Activated T-helper 17 cell treated with anti-CD3 and anti-CD28 coated beads, Interleukin-2, amount 50 U/mL, for 72 hours (primary cell): ENCODE measurements at regions not wholly inside any gene's neighbourhood (a gene's known extent, or its start where the extent isn't known, plus 50 kb on each side); places are given as distances from the start of the nearest gene placed in this dataset.

Experiments used
- ATAC-seq: fragments of 150-1000 bp; cut with Tn5 transposase; replicated peaks from 2 replicates; pipeline ENCODE4 v1.10.0; 2021; ENCODE audit warnings: mild to moderate bottlenecking, moderate library complexity
- H3K27ac Mint-ChIP-seq: one replicate; pipeline ENCODE4 v1.8.0; 2022; ENCODE audit warnings: mixed read lengths
- H3K27me3 Mint-ChIP-seq: one replicate; pipeline ENCODE4 v1.8.0; 2022; ENCODE audit warnings: mixed read lengths
- H3K36me3 Mint-ChIP-seq: one replicate; pipeline ENCODE4 v1.8.0; 2022; ENCODE audit warnings: low read depth, mild to moderate bottlenecking, mixed read lengths
- H3K4me1 Mint-ChIP-seq: one replicate; pipeline ENCODE4 v1.8.0; 2022; ENCODE audit warnings: mixed read lengths
- H3K4me3 Mint-ChIP-seq: one replicate; pipeline ENCODE4 v1.8.0; 2022; ENCODE audit warnings: mild to moderate bottlenecking, mixed read lengths
- H3K9me3 Mint-ChIP-seq: one replicate; pipeline ENCODE4 v1.8.0; 2022; ENCODE audit warnings: mixed read lengths

- no peak overlapping the region for H3K27ac Mint-ChIP-seq
- H3K9me3 Mint-ChIP-seq, result peaks cover 15% of the 10 kb centered on the region
- H3K4me1 Mint-ChIP-seq, result no peaks in the 10 kb centered on the region
- no peak overlapping the region for H3K4me3 Mint-ChIP-seq
- ATAC-seq, result no peak
- no peaks in the 10 kb centered on the region for H3K27me3 Mint-ChIP-seq
- no peaks in the 10 kb centered on the region for H3K36me3 Mint-ChIP-seq
Measured at GRCh38 chr2:19156646-19157045, 201.8 kb downstream of the OSR1 start.

GRCh38 chr2:19150726-19151125 is 207.7 kb downstream of the OSR1 start:
- H3K4me3 Mint-ChIP-seq, result no peak overlapping the region
- no peaks in the 10 kb centered on the region for H3K36me3 Mint-ChIP-seq
- no peaks in the 10 kb centered on the region for H3K4me1 Mint-ChIP-seq
- H3K27ac Mint-ChIP-seq, result no peak overlapping the region
- H3K27me3 Mint-ChIP-seq, result no peaks in the 10 kb centered on the region
- ATAC-seq, result no peak
- peaks cover 15% of the 10 kb centered on the region for H3K9me3 Mint-ChIP-seq

- Mint-ChIP-seq H3K27me3 (no peaks in the 10 kb centered on the region), H3K4me1 (no peaks in the 10 kb centered on the region), H3K4me3 (no peak overlapping the region), H3K36me3 (no peaks in the 10 kb centered on the region), H3K27ac (no peak overlapping the region), H3K9me3 (peaks cover 12% of the 10 kb centered on the region)
- ATAC-seq, result no peak
Measured at GRCh38 chr2:19146867-19147266, 211.6 kb downstream of the OSR1 start.

GRCh38 chr2:19141234-19142004 is 217.0 kb downstream of the OSR1 start:
- no peaks in the 10 kb centered on the region for H3K4me1 Mint-ChIP-seq
- no peak overlapping the region for H3K27ac Mint-ChIP-seq
- no peak for ATAC-seq
- H3K36me3 Mint-ChIP-seq, result no peaks in the 10 kb centered on the region
- no peaks in the 10 kb centered on the region for H3K27me3 Mint-ChIP-seq
- H3K9me3 Mint-ChIP-seq, result no peaks in the 10 kb centered on the region
- no peak overlapping the region for H3K4me3 Mint-ChIP-seq

- Mint-ChIP-seq H3K4me3 (no peak overlapping the region), H3K36me3 (no peaks in the 10 kb centered on the region), H3K27me3 (no peaks in the 10 kb centered on the region), H3K4me1 (no peaks in the 10 kb centered on the region), H3K9me3 (no peaks in the 10 kb centered on the region), H3K27ac (no peak overlapping the region)
- no peak for ATAC-seq
Measured at GRCh38 chr2:19140463-19141208, 217.8 kb downstream of the OSR1 start.

GRCh38 chr2:19139386-19139785 is 219.0 kb downstream of the OSR1 start:
- no peaks in the 10 kb centered on the region for H3K9me3 Mint-ChIP-seq
- no peak for ATAC-seq
- no peaks in the 10 kb centered on the region for H3K36me3 Mint-ChIP-seq
- H3K27ac Mint-ChIP-seq, result no peak overlapping the region
- H3K27me3 Mint-ChIP-seq, result no peaks in the 10 kb centered on the region
- H3K4me3 Mint-ChIP-seq, result no peak overlapping the region
- H3K4me1 Mint-ChIP-seq, result no peaks in the 10 kb centered on the region

- Mint-ChIP-seq H3K27ac (no peak overlapping the region), H3K4me3 (no peak overlapping the region), H3K36me3 (no peaks in the 10 kb centered on the region), H3K9me3 (no peaks in the 10 kb centered on the region), H3K27me3 (no peaks in the 10 kb centered on the region), H3K4me1 (no peaks in the 10 kb centered on the region)
- ATAC-seq, result no peak
Measured at GRCh38 chr2:19138264-19138825, 220.1 kb downstream of the OSR1 start.

- no peaks in the 10 kb centered on the region for H3K27me3 Mint-ChIP-seq
- no peak for ATAC-seq
- no peaks in the 10 kb centered on the region for H3K9me3 Mint-ChIP-seq
- H3K36me3 Mint-ChIP-seq, result no peaks in the 10 kb centered on the region
- no peak overlapping the region for H3K4me3 Mint-ChIP-seq
- no peaks in the 10 kb centered on the region for H3K4me1 Mint-ChIP-seq
- no peak overlapping the region for H3K27ac Mint-ChIP-seq
Measured at GRCh38 chr2:19137433-19137832, 221.0 kb downstream of the OSR1 start.

GRCh38 chr2:19132967-19133366 is 225.5 kb downstream of the OSR1 start:
- Mint-ChIP-seq H3K27me3 (no peaks in the 10 kb centered on the region), H3K4me3 (no peak overlapping the region), H3K4me1 (no peaks in the 10 kb centered on the region), H3K27ac (no peak overlapping the region), H3K36me3 (no peaks in the 10 kb centered on the region), H3K9me3 (no peaks in the 10 kb centered on the region)
- ATAC-seq, result no peak

- H3K4me3 Mint-ChIP-seq, result no peak overlapping the region
- H3K36me3 Mint-ChIP-seq, result no peaks in the 10 kb centered on the region
- ATAC-seq, result no peak
- no peaks in the 10 kb centered on the region for H3K9me3 Mint-ChIP-seq
- no peaks in the 10 kb centered on the region for H3K27me3 Mint-ChIP-seq
- H3K4me1 Mint-ChIP-seq, result no peaks in the 10 kb centered on the region
- no peak overlapping the region for H3K27ac Mint-ChIP-seq
Measured at GRCh38 chr2:19131871-19132270, 226.6 kb downstream of the OSR1 start.

GRCh38 chr2:19128148-19128547 is 230.3 kb downstream of the OSR1 start:
- ATAC-seq, result no peak
- Mint-ChIP-seq H3K27ac (no peak overlapping the region), H3K4me1 (no peaks in the 10 kb centered on the region), H3K36me3 (no peaks in the 10 kb centered on the region), H3K27me3 (no peaks in the 10 kb centered on the region), H3K4me3 (no peak overlapping the region), H3K9me3 (no peaks in the 10 kb centered on the region)

GRCh38 chr2:19127616-19128015 is 230.8 kb downstream of the OSR1 start:
- Mint-ChIP-seq H3K4me1 (no peaks in the 10 kb centered on the region), H3K27ac (no peak overlapping the region), H3K9me3 (no peaks in the 10 kb centered on the region), H3K27me3 (no peaks in the 10 kb centered on the region), H3K4me3 (no peak overlapping the region), H3K36me3 (no peaks in the 10 kb centered on the region)
- no peak for ATAC-seq

GRCh38 chr2:19125901-19126680 is 232.3 kb downstream of the OSR1 start:
- H3K27me3 Mint-ChIP-seq, result no peaks in the 10 kb centered on the region
- no peak for ATAC-seq
- H3K4me3 Mint-ChIP-seq, result no peak overlapping the region
- no peaks in the 10 kb centered on the region for H3K36me3 Mint-ChIP-seq
- H3K27ac Mint-ChIP-seq, result no peak overlapping the region
- H3K9me3 Mint-ChIP-seq, result no peaks in the 10 kb centered on the region
- no peaks in the 10 kb centered on the region for H3K4me1 Mint-ChIP-seq

GRCh38 chr2:19124135-19124534 is 234.3 kb downstream of the OSR1 start:
- Mint-ChIP-seq H3K27me3 (no peaks in the 10 kb centered on the region), H3K4me1 (no peaks in the 10 kb centered on the region), H3K4me3 (no peak overlapping the region), H3K9me3 (no peaks in the 10 kb centered on the region), H3K27ac (no peak overlapping the region), H3K36me3 (no peaks in the 10 kb centered on the region)
- no peak for ATAC-seq
